ENCODE measurements at regions not wholly inside any gene's neighbourhood (a gene's known extent, or its start where the extent isn't known, plus 50 kb on each side); places are given as distances from the start of the nearest gene placed in this dataset.

DNA sequence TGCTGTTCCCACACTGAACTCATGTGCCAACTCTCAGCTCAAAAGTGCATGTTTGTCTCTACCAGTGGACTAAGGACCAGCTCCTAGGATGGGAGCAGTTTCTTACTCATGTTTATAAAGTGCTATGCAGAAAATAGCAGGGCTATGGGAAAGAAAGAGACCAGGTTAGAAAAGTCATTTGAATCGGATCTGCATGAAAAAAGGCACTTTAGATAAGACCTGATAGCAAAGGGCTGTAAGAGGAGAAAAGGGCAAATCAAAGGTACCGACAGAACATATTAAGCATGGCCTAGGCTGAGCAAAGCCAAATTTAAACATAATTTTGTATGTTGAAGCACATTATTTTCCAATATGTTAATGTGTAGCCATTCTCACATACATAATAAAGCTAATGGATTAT lies 362.3 kb upstream of the ZFP42 start:
- H3K4me3 ChIP-seq (ENCODE audit: low read depth, low read length, poor library complexity, severe bottlenecking) = no peak overlapping the region
- no peaks in the 10 kb centered on the region for H3K9me3 ChIP-seq (ENCODE audit: low read depth, low read length, poor library complexity, severe bottlenecking)
- no TSS peak for BruUV-seq (replicated peaks)
- H3K27ac ChIP-seq (ENCODE audit: low read depth, low read length, poor library complexity, severe bottlenecking) = no peak overlapping the region
- DNase-seq (ENCODE audit: low spot score) = no peak
- intact Hi-C loops (cut with micrococcal nuclease; ENCODE audit: unreplicated experiment) = no loop called here
- ChIA-PET CTCF (no interaction called here), POLR2A (ENCODE audit: low non-redundant PET) (no interaction called here)
- no peaks in the 10 kb centered on the region for H3K36me3 ChIP-seq (ENCODE audit: insufficient read depth, low read length, poor library complexity, severe bottlenecking)
- no peaks in the 10 kb centered on the region for H3K27me3 ChIP-seq (replicated peaks; ENCODE audit: insufficient read depth, low read depth, low read length, poor library complexity)
- H3K4me1 ChIP-seq (ENCODE audit: insufficient read depth, low read length, poor library complexity, severe bottlenecking) = no peaks in the 10 kb centered on the region
- TF ChIP-seq EZH2 (IDR thresholded peaks at IDR 0.05; ENCODE audit: borderline replicate concordance, low read depth, low read length, poor library complexity, severe bottlenecking) (no peak), CTCF (conservative IDR thresholded peaks at IDR 0.05; ENCODE audit: low read depth, low read length) (no peak)

GRCh38 chr4:187656959-187657358 lies 338.6 kb upstream of the ZFP42 start:
- no peaks in the 10 kb centered on the region for H3K36me3 ChIP-seq (ENCODE audit: insufficient read depth, low read length, poor library complexity, severe bottlenecking)
- H3K4me3 ChIP-seq (ENCODE audit: low read depth, low read length, poor library complexity, severe bottlenecking) = no peak overlapping the region
- CTCF ChIA-PET = no interaction called here
- H3K27ac ChIP-seq (ENCODE audit: low read depth, low read length, poor library complexity, severe bottlenecking) = no peak overlapping the region
- no peaks in the 10 kb centered on the region for H3K4me1 ChIP-seq (ENCODE audit: insufficient read depth, low read length, poor library complexity, severe bottlenecking)
- no peaks in the 10 kb centered on the region for H3K9me3 ChIP-seq (ENCODE audit: low read depth, low read length, poor library complexity, severe bottlenecking)
- POLR2A ChIA-PET (ENCODE audit: low non-redundant PET) = no interaction called here
- H3K27me3 ChIP-seq (replicated peaks; ENCODE audit: insufficient read depth, low read depth, low read length, poor library complexity) = no peaks in the 10 kb centered on the region
- TF ChIP-seq CTCF (conservative IDR thresholded peaks at IDR 0.05; ENCODE audit: low read depth, low read length) (no peak), EZH2 (IDR thresholded peaks at IDR 0.05; ENCODE audit: borderline replicate concordance, low read depth, low read length, poor library complexity, severe bottlenecking) (no peak)
- no peak for DNase-seq (ENCODE audit: low spot score)
- intact Hi-C loops (cut with micrococcal nuclease; ENCODE audit: unreplicated experiment) = no loop called here
- no TSS peak for BruUV-seq (replicated peaks)

DNA sequence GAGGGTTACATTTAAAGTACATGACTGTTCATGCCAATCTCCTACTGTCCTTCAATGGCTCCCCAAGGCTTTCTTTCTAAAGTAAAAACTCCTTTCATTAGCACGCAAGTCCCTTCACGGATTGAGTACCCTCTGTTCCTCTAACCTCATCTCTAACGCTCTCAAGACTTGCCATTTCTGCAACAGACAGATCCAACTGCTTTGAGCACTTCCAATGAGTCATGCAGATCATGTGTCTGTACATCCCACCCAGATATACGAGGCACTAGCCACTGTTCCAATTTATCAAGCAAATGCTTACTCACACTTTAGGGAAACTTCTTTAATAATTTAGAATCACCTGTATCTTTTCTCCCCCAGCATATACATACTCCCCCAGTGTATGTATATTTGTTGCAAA lies 332.5 kb upstream of the ZFP42 start:
- BruUV-seq (replicated peaks) = no TSS peak
- Histone ChIP-seq H3K4me3 (ENCODE audit: low read depth, low read length, poor library complexity, severe bottlenecking) (no peak overlapping the region), H3K4me1 (ENCODE audit: insufficient read depth, low read length, poor library complexity, severe bottlenecking) (peaks cover 13% of the 10 kb centered on the region), H3K36me3 (ENCODE audit: insufficient read depth, low read length, poor library complexity, severe bottlenecking) (no peaks in the 10 kb centered on the region), H3K27me3 (replicated peaks; ENCODE audit: insufficient read depth, low read depth, low read length, poor library complexity) (no peaks in the 10 kb centered on the region), H3K9me3 (ENCODE audit: low read depth, low read length, poor library complexity, severe bottlenecking) (no peaks in the 10 kb centered on the region), H3K27ac (ENCODE audit: low read depth, low read length, poor library complexity, severe bottlenecking) (no peak overlapping the region)
- intact Hi-C loops (cut with micrococcal nuclease; ENCODE audit: unreplicated experiment) = no loop called here
- ChIA-PET CTCF (no interaction called here), POLR2A (ENCODE audit: low non-redundant PET) (interaction anchor here (0.5 kb wide), 1 partner anchor 313 kb away, joined by 8 read pairs; no protein-coding TSS in a partner anchor)
- TF ChIP-seq EZH2 (IDR thresholded peaks at IDR 0.05; ENCODE audit: borderline replicate concordance, low read depth, low read length, poor library complexity, severe bottlenecking) (no peak), CTCF (conservative IDR thresholded peaks at IDR 0.05; ENCODE audit: low read depth, low read length) (no peak)
- DNase-seq (ENCODE audit: low spot score) = no peak

Measured in A673 (cell line).